ENCODE measurements at regions not wholly inside any gene's neighbourhood (a gene's known extent, or its start where the extent isn't known, plus 50 kb on each side); places are given as distances from the start of the nearest gene placed in this dataset.

DNA sequence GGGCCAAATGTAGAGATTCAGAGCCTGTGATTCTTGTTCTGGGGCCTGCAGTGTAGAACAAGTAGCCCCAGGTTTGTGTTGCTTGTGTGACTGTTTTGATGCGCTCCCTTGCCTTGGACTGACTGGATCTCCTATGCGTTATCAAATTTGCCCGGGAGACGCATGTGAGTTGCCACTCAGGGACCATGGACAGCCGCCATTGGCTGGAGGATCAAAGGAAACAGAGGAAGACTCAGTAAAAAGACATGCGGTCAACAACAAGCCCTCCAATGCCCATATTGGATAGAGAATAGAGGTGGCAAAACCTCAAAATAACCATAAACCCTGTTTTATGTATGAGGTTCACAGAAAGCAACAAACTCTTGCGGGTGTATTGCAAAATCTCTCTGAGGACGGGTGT, 327.5 kb upstream of the IGFBP7 start:
- H3K27me3 ChIP-seq (replicated peaks): no peaks in the 10 kb centered on the region
- in situ Hi-C loops (cut with HindIII; ENCODE audit: low pct_ligation_motif_present, low sequenced_read_pairs): no loop called here
- TF ChIP-seq, protein P1, sequence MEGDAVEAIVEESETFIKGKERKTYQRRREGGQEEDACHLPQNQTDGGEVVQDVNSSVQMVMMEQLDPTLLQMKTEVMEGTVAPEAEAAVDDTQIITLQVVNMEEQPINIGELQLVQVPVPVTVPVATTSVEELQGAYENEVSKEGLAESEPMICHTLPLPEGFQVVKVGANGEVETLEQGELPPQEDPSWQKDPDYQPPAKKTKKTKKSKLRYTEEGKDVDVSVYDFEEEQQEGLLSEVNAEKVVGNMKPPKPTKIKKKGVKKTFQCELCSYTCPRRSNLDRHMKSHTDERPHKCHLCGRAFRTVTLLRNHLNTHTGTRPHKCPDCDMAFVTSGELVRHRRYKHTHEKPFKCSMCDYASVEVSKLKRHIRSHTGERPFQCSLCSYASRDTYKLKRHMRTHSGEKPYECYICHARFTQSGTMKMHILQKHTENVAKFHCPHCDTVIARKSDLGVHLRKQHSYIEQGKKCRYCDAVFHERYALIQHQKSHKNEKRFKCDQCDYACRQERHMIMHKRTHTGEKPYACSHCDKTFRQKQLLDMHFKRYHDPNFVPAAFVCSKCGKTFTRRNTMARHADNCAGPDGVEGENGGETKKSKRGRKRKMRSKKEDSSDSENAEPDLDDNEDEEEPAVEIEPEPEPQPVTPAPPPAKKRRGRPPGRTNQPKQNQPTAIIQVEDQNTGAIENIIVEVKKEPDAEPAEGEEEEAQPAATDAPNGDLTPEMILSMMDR (IDR thresholded peaks at IDR 0.05; ENCODE audit: low read depth, low read length, missing control alignments): no peak

GRCh38 chr4:57435300-57435699, 325.1 kb upstream of the IGFBP7 start:
- Histone ChIP-seq H3K27ac (no peak overlapping the region), H3K27me3 (replicated peaks) (no peaks in the 10 kb centered on the region), H3K36me3 (replicated peaks) (no peaks in the 10 kb centered on the region), H3K4me3 (ENCODE audit: low read depth, low read length) (no peak overlapping the region)
- DNase-seq: no peak
- TF ChIP-seq, protein P1 (IDR thresholded peaks at IDR 0.05; ENCODE audit: low read depth, low read length, missing control alignments): no peak
- in situ Hi-C loops (cut with HindIII; ENCODE audit: low pct_ligation_motif_present, low sequenced_read_pairs): no loop called here

More for the DNA sequence above, 327.5 kb upstream of the IGFBP7 start:
- Histone ChIP-seq H3K4me3 (ENCODE audit: low read depth, low read length) (no peak overlapping the region), H3K36me3 (replicated peaks) (no peaks in the 10 kb centered on the region), H3K27ac (no peak overlapping the region)
- DNase-seq: no peak

DNA sequence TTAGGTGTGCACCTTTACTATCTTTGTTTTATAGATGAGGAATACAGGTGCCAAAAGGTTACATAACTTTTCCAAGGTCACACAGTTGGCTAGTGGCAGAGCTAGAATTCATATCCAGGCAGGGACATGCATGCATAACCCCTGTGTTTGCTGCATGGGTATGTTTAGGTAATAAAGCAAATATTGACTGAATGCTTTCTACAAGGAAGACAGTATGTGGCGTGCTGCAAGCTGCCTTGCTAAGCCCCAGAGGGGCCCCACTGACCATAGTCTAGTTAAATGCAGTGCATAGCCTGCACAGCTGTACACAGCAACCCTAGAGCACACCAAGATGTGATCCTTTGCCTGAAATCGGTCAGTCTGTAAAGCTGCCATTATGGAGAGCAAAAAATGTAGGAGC, 320.5 kb upstream of the IGFBP7 start:
- TF ChIP-seq, protein P1 (IDR thresholded peaks at IDR 0.05; ENCODE audit: low read depth, low read length, missing control alignments): no peak
- DNase-seq: no peak
- Histone ChIP-seq H3K27me3 (replicated peaks) (no peaks in the 10 kb centered on the region), H3K36me3 (replicated peaks) (no peaks in the 10 kb centered on the region), H3K27ac (no peak overlapping the region), H3K4me3 (ENCODE audit: low read depth, low read length) (no peak overlapping the region)
- in situ Hi-C loops (cut with HindIII; ENCODE audit: low pct_ligation_motif_present, low sequenced_read_pairs): no loop called here

DNA sequence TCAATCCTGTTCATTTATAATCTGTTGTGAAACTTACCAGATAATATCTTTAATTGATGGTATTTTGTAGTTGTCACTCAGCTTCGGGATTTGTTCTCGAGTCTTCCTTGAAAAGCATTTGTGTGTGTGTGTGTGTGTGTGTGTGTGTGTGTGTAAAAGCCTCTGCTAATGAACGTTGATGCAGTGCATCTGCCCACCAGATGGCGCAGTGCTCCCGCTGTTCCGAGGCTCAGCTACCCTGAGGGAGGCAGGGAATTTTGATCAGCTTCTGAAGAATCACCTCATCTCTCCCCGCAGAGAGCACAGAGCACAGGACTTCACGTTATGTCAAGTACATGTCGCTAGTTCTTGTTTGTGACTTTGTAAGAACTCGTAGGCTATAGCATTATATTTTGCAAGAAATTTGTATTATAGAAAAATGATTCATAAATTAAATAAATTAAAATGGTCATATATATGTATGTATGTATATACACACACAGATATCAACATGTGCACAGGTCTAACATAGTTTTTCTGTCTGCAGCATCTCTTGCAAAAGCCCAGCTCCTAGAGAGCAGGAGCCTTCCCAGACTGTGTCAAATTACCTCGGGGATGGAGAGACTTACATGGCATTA, 316.7 kb upstream of the IGFBP7 start:
- no peaks in the 10 kb centered on the region for H3K27me3 ChIP-seq (replicated peaks)
- peak; percentile 76 for DNase-seq
- in situ Hi-C loops (cut with HindIII; ENCODE audit: low pct_ligation_motif_present, low sequenced_read_pairs): no loop called here
- H3K36me3 ChIP-seq (replicated peaks): no peaks in the 10 kb centered on the region
- TF ChIP-seq, protein P1 (IDR thresholded peaks at IDR 0.05; ENCODE audit: low read depth, low read length, missing control alignments): peak; percentile 91
- no peak overlapping the region for H3K27ac ChIP-seq
- H3K4me3 ChIP-seq (ENCODE audit: low read depth, low read length): no peak overlapping the region

- in situ Hi-C loops (cut with HindIII; ENCODE audit: low pct_ligation_motif_present, low sequenced_read_pairs): no loop called here
- TF ChIP-seq, protein P1 (IDR thresholded peaks at IDR 0.05; ENCODE audit: low read depth, low read length, missing control alignments): no peak
- no peak for DNase-seq
- Histone ChIP-seq H3K4me3 (ENCODE audit: low read depth, low read length) (no peak overlapping the region), H3K27ac (no peak overlapping the region), H3K36me3 (replicated peaks) (no peaks in the 10 kb centered on the region), H3K27me3 (replicated peaks) (no peaks in the 10 kb centered on the region)
Observed at GRCh38 chr4:57425610-57426009, 315.4 kb upstream of the IGFBP7 start.

Measured in brain microvascular endothelial cell (primary cell).